GM18861 (cell line): ENCODE measurements at regions not wholly inside any gene's neighbourhood (a gene's known extent, or its start where the extent isn't known, plus 50 kb on each side); places are given as distances from the start of the nearest gene placed in this dataset.

Experiments
- ATAC-seq: cut with Tn5 transposase; IDR thresholded peaks from one replicate; pipeline ENCODE4 v1.9.1; 2021; ENCODE audit not compliant: unreplicated experiment

- no peak for ATAC-seq
Measured at GRCh38 chr6:145485288-145485687, 250.0 kb downstream of the EPM2A start.

DNA sequence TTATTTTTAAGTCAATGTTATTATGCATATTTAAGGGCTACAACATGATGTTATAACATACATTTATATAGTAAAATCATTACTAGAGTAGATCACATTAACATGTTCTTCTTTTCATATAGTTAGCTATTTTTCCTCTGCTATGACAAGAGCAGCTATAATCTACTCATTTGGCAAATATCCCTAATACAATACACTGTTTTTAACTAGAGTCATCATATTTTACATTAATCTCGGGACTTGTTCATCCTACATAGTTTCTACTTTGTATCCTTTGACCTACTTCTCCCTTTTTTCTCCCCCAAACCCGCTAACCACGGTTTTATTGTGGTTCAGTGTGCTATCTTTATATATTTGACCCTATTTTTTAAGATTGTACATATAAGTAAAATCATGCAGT, 249.0 kb downstream of the EPM2A start:
- ATAC-seq, result no peak

GRCh38 chr6:145489583-145489982, 245.7 kb downstream of the EPM2A start:
- ATAC-seq, result no peak

- no peak for ATAC-seq
Measured at GRCh38 chr6:145490068-145490467, 245.3 kb downstream of the EPM2A start.

- no peak for ATAC-seq
Measured at GRCh38 chr6:145491126-145491525, 244.2 kb downstream of the EPM2A start.

- ATAC-seq, result no peak
Measured at GRCh38 chr6:145497006-145497405, 238.3 kb downstream of the EPM2A start.

- no peak for ATAC-seq
Measured at GRCh38 chr6:145498425-145498824, 236.9 kb downstream of the EPM2A start.

DNA sequence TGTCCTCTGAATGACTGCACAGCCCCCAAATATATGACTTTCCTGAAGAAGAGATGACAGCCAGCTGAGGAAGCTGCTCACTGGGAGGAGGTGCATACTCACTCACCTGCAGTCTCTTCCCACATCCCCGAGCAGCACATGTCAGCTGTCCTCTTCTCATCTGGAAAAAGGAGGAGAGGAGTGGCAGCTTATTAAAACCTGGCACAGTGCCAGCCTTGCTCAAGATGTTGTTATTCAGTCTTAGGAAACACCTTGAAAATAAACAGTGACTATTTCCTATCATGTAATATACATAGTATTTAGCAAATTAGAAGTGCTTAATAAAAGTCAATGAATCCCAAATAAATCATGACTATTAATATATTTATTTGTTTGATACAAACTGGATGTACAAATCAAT, 232.9 kb downstream of the EPM2A start:
- no peak for ATAC-seq

- ATAC-seq, result no peak
Measured at GRCh38 chr6:145506136-145506535, 229.2 kb downstream of the EPM2A start.

- ATAC-seq, result no peak
Measured at GRCh38 chr6:145506565-145506964, 228.8 kb downstream of the EPM2A start.

GRCh38 chr6:145507239-145507638, 228.1 kb downstream of the EPM2A start:
- no peak for ATAC-seq

GRCh38 chr6:145508107-145508506, 227.2 kb downstream of the EPM2A start:
- ATAC-seq, result no peak

- no peak for ATAC-seq
Measured at GRCh38 chr6:145517492-145517891, 217.8 kb downstream of the EPM2A start.

DNA sequence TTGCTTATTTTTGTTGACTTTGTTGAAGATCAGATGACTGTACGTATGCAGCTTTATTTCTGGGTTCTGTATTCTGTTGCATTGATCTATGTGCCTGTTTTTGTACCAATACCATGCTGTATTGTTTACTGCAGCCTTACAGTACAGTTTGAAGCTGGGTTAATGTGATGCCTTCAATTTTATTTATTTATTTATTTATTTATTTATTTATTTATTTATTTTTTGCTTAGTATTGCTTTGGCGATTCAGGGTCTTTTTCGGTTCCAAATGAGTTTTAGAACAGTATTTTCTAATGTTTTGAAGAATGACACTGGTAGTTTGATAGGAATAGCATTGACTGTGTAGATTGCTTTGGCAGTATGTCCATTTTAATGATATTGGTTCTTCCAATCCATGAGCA, 210.3 kb downstream of the EPM2A start:
- no peak for ATAC-seq

GRCh38 chr6:145529582-145529981, 205.7 kb downstream of the EPM2A start:
- no peak for ATAC-seq

DNA sequence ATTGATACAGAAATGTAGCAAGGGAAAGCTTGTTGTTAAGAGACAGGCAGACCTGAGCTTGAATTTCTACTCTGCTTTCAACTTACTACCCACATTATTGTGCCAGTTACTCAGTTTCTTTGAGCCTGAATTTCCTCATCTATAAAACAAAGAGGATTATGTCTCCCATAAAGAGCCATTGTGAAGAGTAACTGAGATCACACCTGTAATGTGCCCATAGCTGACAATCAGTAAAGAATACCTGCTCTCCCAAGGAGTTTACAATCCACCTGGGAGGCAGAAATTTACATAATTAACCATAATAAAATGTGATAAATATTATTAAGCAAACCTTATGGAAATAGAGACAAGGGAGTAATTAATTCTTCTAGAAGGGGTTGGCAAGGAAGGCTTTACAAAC, 204.9 kb downstream of the EPM2A start:
- no peak for ATAC-seq

DNA sequence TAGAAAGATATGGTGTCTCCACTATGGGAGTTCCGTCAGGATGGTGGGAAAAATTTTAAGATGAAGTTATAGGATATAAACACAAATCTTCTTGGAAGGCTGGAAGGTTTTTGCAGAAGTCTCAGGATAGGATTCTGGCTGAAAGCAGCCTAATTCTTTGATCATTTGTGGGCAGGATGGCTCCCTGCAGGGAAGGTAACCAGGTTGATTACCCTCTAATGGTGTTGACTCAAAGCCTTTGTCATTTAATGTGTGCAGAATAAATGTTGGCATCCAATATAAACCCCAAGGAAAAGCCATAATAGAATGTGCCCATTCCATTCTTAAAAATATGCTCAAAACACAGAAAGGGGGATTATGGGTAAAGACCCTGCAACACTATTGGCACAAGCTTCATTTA, 204.3 kb downstream of the EPM2A start:
- no peak for ATAC-seq

DNA sequence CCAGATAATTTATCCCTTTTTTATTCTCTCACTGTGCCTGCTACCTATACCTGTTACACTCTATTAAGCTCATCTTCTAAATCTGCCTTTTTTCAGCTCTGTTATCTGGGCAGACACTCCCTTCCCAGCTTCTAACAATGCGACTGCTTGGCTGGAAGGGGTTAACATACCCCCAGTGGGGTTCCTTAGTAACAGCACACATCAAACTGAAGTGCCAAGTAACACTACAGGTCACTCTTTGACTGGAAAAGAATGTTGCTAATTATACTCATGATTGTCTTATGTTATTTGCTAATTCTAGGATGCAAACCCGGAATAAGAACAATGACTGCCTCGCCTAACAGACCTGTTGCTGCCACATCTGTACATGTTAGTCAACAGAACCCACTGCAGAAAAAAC, 203.5 kb downstream of the EPM2A start:
- no peak for ATAC-seq

DNA sequence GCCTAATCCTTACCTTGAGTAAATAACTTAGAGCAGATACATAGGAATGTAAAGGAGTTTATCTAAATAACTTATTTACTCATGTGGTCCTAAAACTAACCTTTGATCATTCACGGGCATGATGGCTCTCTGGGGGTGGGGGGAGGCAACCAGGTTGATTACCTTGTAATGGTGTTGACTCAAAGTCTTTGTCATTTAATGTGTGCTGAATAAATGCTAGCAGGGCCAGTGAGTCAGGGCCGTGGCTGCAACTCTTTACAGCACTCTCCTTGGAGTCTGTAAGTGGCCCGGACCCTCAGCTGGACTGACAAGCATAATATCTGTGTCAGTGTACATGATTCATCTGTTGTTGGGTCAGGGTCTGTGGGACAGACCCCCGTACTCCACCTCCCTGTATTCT, 203.0 kb downstream of the EPM2A start:
- ATAC-seq, result no peak

GRCh38 chr6:145534989-145535388, 200.3 kb downstream of the EPM2A start:
- no peak for ATAC-seq

- ATAC-seq, result no peak
Measured at GRCh38 chr6:145538989-145539388, 196.3 kb downstream of the EPM2A start.

DNA sequence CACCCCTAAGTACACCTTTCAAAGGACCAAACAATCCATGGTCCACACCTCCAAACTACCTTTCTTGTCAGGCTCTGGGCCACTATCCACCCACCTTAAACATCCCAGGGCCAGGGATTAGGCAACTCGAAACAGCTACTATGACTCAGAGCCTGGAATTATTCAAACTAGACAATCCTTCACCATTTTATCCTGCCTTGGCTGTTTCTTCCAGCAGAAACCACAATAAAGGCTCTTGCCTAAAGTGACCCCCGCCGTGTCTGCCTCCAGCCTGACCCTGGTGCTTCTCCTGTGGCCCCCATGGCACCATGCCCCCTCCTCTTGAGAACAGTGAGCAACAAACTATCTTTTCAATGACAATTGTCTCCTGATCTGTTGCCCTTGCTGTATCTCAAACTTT, 195.5 kb downstream of the EPM2A start:
- no peak for ATAC-seq

DNA sequence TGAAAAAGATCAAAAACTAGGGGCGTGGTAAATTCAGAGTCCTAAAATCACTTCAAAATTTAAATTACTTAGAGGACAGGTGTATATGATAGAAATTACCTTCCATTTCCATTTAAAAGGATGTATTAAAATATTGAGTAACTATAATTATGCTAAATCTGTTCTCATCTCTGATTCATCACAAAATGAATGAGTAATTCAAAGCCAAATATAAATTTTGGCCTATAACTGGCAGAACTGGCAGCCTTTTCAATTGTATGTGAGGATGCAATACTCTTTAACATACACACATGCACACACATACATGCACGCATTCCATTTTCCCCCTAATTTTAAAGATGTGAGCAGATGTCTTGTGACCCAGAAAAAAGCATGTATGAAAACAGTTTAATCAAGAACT, 194.6 kb downstream of the EPM2A start:
- no peak for ATAC-seq

GRCh38 chr6:145544041-145544440, 191.3 kb downstream of the EPM2A start:
- ATAC-seq, result no peak
